ENCODE measurements at regions not wholly inside any gene's neighbourhood (a gene's known extent, or its start where the extent isn't known, plus 50 kb on each side); places are given as distances from the start of the nearest gene placed in this dataset.

DNA sequence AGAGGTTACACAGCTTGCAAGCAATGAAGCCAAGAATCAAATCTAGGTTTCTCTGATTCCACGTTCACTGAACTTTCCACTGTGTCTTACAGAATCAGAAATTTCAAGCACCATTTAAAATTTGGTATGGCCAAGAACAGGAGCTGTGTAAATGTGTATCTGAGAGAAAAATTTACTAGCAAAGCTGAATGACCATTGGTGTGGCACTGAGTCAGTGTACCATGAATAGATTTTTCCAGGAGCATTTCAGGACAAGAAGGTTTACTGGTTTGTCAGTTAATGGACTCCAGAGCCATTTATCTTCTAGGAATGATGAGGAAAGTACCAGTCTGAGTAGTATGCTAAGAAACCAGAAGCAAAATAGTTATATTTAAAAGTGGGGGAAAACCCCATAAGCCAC is 269.4 kb upstream of the FAT3 start:
- DNase-seq (ENCODE audit: low spot score): no peak

DNA sequence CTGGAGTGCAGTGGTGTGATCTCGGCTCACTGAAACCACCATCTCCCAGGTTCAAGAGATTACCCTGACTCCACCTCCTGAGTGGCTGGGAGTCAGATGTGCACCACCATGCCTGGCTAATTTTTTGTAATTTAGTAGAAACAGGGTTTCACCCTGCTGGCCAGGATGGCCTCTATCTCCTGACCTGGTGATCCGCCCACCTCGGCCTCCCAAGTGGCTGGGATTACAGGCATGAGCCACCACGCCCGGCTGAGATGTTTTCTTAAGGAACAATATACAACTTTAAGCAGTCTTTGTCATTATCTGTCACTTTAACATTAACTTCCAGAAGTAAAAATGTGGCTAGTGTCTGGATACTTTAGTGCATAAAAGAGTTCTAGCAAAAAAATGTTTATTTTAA is 272.6 kb upstream of the FAT3 start:
- no peak for DNase-seq (ENCODE audit: low spot score)

DNA sequence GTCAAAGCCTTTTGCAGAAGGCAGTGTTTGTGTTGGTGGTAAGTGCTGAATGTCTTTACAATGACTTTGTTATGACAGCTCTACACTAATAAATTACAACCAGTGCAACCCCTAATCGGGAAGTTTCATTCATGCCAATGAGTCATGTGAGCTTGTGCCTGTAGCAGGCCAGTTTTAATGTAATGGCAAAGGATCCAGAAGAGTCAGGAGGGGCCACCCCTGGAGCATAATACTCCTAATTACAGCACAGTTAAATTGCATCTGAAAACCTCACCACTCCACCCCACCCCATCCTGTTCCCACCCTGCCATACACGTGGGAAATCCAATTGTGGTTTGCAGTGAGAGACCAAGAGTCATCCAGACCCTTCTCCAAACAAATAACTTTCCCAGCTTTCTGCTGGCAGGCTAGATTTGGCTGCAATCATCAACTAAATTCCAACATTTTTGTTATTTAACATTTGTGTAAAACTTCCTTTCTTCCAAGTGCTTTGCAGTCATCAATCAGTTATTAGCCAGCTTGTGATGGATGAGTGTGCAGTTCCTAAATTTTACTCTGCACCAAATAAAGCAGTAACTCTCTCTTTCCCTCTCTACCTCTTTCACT is 277.3 kb upstream of the FAT3 start:
- peak; percentile 26 for DNase-seq (ENCODE audit: low spot score)

DNA sequence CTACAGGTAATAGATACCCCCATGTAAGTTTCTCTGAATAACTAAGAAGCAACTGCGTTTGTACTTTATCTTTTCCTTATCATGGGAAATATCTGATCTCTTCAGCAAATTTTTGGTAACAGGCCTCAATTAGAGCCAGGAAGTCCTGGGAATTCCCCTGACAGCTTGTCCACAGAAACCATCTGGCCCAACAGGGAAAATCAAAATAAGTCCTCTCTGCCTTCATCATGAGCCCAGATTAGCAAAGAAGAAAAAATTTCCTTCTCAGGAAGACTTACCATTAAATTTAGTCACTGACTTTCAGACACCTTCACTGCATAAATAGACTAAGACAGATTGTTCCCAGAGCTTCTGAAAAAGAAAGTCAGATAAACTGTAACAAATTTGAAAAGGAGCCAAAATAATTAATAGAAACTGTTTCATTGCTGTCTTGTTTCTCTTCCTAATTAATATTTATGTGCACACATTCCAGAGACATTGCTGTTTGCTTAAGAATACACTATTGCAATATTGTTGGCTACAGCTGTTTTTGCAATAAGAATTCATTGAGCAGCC is 278.1 kb upstream of the FAT3 start:
- no peak for DNase-seq (ENCODE audit: low spot score)

DNA sequence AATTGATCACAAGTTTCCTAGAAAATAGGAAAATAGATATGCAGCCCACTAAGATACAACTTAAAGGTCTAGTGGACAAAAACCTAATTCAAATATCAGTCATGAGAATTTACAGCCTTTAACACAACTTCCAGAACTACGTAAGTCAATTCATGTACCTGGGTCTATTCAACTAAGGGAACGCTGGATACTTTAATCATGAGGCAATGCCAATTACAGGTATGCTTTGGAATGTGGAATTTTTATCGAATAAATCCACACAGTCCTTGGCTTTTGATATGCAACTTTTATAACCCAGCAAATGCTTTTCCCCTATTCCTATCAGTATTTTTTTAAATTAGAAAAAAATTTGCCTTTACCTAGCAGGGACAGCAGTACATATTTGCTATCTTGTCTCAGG is 289.5 kb upstream of the FAT3 start:
- no peak for DNase-seq (ENCODE audit: low spot score)

DNA sequence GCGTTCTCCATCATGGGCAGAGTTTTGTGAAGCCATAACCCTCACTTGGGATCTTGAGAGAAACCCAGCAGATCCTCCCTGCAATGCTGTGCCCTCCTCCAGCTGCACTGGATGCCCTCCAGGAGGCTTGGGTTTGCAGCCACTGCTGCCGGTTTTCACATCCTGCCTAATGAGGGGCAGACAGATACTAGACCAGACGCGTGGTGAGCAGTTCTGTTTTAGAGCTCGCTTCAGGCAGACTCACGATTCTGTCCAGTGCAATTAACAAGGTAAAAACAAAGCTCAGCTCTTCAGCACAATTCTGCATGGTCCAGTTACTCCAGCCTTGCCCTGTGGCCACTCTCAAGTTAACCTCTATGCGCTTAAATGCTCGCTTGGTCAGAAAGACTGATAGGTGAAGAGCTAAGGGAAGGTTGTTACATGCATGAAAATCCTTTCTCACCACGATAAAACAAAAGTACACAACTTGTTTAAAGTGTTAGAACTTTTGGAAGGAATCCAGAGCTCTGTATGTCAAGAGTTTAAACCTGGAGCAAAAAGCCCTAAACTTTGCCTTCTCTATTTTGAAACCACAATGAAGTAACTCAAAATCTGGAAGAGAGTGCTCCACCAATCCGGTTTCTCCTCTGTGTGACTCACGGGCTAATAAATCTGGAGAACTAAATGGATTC is 292.3 kb upstream of the FAT3 start:
- no peak for DNase-seq (ENCODE audit: low spot score)

DNA sequence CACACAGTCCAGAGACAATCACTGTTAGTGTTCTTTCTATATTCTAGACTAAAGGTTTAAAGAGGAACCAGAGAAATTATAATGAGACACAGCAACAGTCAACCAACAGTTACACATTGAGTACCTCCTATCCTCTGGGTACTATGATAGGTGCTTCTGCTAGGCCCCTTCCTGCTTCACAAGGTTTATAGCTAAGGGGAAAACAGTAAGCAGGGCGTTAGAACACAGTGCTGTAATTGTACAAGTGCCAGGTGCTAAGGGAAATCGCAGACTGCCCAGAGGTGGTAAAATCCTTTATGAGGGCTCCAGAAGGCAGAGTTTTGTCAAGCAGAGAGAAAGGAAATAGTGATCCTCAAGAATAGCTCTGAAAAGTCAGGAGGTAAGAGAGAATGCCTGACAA is 297.2 kb upstream of the FAT3 start:
- DNase-seq (ENCODE audit: low spot score): no peak

DNA sequence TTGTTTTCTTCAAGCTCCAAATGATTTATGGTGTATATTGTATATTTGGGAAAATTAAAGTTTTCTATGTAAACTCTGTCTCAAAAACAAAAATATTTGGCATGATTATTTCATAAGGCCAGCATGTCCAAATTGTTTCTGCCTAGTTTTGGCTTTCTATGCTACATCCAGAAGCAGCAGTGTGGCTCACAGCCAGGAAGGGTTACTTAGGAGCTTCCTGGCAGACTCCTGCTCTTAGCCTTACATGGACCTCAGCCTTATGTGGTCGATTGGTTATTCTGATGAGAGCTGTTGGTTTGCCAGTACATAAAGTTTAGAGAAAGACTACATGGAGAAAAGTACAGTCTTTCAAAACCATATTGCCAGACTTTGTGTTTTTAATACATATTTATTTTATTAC is 297.7 kb upstream of the FAT3 start:
- no peak for DNase-seq (ENCODE audit: low spot score)

DNA sequence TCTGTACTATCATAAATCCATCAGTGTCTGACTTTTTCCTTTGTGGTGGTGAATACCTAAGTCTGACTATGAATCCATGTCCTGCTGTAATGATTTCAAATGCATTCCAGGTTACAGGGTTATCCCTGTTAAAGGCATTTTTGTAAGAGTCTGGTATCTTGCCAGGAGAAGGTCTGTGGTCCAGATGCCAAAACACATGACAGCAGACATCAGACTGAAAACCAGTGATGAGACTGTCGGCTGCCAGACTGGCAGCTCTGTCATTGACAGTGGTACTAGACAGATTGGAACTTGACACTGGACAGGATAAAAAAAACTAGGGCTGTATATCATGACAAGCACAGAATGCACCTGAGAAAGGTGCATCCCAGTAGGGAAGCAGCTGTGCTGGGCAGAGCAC is 301.8 kb upstream of the FAT3 start:
- no peak for DNase-seq (ENCODE audit: low spot score)

DNA sequence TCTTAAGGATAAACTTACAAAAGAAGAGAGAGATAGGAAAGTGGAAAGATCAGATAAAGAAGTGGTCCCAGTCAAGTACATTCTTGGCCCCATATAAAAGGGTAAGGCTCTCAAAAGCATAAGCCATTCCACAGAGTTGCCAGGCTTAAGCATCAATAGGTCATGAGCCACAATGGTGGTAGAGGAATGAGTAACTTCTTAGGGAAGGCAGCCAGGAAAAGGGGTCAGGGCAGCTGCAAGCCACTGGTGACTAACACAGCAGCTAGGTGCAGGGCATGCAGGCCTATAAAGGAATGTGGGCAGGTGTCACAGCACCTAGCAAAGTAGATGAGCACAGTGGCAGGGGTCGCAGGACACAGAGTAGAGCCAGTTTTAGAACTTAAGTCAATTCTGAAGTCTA is 302.6 kb upstream of the FAT3 start:
- peak; percentile 15 for DNase-seq (ENCODE audit: low spot score)

DNA sequence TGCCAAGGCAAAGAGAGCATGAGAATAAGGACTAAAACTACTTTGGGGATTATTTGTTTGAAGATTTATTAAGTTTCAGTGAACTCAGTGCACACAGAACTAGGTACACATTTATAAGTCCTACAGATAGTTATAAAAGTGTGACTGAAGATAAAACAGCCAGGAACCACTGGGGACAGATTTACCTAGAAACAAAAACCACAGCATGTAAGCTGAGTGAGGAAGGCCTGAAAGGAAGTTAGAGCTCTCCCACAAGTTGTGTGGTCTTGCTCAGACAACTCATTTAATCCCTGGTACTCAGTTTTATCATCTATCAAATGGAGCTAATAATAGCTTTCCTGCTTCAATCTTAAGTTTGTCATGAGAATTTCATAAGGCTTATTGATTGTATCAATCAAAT is 311.2 kb upstream of the FAT3 start:
- no peak for DNase-seq (ENCODE audit: low spot score)

DNA sequence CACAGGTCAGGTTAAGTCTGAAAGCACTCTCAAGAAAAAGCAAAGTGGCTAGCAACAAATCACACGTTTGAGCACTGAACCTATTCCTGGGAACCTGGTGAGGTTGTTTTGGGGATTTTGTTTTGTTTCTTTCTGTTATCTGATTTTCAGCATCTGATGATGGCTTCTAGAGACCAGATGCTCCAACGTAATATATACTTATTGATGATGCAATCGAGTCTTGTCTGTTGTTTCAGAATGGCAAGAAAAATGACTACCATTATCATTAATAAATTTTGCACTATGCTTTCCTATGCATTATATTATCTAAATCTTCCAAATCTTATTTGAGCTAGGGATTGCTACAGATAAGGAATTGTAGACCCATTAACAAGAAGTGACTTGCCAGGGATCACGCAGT is 312.3 kb upstream of the FAT3 start:
- no peak for DNase-seq (ENCODE audit: low spot score)

DNA sequence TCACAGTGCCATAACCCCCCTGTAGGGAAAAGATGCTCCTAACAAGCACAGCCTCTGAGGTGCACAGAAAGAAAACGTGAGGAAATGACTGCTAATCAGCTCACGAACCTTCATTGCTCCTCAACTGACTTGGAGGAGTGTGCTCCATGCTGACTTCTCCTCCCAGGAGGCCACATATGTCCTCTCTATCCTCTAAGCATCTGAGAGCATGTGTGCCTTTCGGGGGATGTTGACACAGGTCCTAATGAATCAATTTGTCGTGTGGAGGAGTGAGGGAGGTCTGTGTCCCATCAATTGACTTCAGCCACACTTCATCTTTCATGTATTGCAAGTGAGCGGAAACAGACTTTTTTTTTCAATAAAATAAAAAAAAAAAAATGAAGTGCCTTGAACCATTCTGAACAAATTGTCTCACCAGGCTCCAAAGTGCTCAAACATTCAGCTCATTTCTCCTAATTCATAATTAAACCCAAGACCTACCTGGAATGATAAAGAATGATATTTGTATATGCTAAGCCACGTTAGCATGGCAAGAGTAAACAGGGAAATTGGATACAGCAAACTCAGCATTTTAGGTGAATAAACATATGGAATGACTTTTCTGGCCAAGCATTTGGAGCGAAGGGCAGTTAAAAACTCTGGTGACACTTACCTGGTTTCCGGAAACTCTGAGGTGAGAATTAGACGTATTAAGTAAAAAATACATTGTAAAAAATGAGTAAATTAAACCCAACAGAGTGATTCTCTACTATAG is 317.6 kb upstream of the FAT3 start:
- DNase-seq (ENCODE audit: low spot score): no peak

DNA sequence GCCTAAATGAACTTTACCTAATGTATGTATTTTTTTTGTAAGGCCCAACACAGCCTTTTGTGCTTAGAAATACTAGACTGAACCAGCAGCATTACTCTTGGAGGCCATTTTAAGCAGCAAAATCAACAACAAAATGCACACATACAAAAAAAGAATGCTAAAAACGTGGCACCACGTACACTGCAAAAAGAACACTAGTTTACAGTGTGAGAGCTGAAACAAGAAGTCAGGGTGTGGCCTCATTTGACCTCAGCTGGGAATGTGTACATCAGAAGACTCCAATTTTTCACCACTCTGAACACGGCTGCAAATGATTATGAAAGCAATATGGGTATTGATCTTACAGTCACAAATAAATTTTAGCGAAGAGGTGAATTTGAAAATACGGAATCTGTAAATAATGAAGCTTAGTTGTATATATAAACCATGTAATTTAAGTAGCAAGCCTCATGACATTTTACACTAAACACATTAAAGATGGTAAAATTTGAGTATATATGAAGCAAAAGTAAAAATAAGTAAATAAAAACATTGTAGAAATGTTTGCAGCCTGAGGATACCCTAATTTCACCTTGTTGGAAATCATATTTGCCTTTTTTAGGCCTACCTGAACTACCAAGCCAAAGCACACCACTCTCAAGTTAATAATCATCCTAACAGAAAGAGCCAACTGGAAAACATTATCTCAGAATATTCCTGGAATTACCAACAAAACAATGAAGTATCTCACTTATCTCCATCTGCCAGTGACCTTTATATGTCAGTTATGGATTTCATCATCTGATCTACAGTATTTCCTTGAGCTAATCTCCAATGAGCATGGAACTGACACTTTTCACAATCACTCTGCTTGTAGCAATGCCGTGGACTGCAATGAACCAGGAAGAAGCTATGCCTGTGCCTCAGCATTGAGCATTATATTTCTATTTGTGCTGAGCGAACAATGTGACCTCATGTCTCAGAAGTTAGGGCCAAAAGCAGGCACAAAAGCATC is 319.5 kb upstream of the FAT3 start:
- DNase-seq (ENCODE audit: low spot score): no peak

DNA sequence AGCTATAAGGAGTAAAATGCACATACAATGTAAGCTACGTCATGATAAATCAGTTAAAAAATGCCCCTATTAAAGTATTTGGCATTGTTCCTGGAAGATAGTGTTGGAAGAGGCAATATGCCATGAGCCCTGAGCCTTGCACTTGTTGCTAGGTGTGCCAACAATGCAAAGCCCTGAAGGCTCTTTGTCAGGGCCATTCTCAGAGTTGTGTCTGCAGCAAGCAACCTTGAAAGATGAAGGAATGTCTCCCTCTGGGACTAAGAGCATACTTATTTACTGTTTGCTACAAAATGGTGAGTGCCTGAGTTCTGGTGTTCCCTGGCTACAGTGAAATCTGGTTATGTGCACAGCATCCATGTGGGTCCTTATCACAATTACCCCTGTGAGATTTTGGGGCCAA is 322.3 kb upstream of the FAT3 start:
- no peak for DNase-seq (ENCODE audit: low spot score)

DNA sequence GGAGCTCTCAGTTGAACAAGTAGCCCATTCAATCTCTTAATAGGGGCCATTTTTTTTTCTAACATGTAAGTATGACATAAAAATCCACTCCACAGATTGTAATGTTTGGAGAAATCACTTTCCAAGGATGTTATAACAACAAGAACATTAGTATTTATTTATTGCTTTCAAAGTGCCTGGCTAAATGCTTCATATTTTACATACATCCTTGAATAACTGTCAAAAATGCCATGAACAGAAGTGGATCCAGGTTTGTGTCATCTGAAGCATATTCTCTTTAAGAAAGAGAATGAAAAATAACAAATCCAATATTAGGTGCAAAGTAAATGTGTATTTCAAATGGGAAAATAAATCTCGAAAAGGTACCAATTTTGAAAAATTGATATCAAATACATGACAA is 344.0 kb upstream of the FAT3 start:
- DNase-seq (ENCODE audit: low spot score): no peak

DNA sequence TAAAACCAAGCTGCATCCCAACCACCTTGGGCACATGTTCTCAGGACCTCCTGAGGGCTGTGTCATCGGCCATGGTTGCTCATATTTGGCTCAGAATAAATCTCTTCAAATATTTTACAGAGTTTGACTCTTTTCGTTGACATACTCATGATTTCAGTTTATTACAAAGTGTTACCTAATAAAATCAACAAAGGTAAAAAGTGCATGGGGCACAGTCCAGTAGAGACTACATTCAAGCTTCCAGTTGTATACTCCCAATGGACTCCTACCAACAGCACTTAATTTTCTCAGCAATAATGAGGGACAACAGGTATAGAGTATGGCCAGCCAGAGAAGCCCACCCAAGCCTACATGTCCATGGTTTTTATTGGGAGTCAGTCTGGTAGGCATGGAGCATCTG is 347.9 kb upstream of the FAT3 start:
- no peak for DNase-seq (ENCODE audit: low spot score)

DNA sequence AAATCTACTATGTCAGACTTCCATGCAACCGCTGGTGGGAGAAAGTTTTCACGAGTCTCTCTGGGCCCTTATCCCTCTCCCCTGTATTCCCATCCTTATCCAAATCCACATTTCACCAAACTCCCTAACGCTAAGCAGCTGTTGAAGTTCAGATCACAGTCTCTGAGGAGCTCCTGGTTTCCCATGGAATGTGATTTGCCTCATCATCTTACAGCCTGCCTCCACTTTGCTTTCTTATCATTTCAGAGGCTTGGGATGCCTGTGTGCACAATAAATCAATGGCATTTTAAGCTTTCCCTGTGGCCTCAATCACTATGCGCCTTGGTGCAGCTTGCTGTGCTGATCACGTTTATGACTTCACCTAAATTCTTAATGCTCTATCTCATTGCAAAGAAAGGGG is 352.4 kb upstream of the FAT3 start:
- DNase-seq (ENCODE audit: low spot score): no peak

DNA sequence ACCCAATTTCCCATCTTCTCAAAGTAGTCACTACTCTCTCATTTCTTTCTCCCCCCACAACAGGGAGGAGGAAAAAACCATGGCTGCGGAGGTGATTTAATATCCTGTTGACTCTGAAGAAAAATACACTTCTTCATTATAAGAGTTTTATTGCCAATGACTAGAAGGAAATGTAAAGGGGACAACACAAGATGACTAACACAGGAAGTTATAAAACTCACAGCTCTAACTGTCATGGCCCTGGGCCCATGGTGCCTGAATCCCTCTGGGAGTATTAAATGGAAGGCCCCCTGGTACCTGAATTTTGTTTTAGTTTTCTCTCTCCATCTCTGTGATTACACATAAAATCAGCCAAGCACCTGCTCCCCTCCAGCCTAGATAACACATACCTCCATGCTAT is 352.8 kb upstream of the FAT3 start:
- DNase-seq (ENCODE audit: low spot score): peak; percentile 88

DNA sequence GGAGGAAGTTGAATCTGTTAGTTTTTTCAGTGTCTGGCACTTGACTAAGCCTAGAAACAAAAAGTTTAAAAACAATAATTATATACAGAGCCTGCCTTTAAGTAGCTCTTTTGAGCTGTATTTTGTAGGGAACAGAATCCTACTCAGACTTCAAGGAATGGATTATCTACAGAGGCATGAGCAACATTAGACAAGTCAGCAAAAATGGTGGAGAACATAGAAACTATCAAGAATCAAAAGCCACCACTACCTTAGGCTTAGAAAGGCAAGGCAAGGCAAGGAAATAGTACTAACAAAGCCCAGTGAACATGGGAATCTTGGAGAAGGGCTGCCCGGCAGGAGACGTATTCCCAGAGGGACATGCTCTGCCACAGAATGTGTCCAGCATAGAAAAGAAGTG is 353.6 kb upstream of the FAT3 start:
- DNase-seq (ENCODE audit: low spot score): no peak

DNA sequence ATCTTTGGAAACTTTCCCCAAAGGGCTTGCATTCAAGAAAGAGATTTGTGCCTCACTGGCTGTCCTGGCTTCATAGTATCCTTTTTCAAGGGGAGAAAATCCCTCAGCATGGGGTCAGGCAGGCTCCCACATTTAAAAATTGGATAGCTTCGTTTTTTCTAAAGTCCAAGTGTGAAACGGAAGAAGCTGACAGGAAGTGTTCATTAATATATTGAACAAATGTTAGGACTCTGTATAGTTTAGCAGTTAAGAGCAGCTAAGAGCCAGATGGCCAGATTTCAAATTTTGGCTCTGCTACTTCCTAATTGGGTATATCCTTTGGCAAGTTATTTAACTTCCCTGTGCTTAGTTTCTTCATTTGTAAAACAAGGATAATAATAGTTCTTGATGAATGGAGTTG is 354.9 kb upstream of the FAT3 start:
- no peak for DNase-seq (ENCODE audit: low spot score)

DNA sequence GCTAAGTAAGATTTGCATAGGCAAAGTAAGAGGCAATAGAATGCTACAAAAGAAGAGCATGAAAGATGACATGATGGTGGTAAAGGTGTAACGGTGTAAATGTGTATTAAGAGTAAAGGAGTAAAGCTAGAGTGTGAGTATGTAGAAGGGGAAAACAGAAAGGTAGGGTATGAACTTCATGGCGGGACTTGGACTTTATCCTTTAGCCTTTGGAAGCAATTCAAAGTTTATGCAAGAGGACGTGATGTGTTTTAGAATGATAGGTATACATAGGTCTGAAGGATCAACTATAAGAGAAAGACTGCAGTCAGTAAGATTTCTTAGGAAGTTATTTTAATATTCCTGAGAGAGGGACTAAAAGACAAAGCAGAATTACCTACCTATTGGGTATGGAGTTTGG is 358.0 kb upstream of the FAT3 start:
- DNase-seq (ENCODE audit: low spot score): no peak
